Vagina (tissue), 2 donors: ENCODE measurements at regions not wholly inside any gene's neighbourhood (a gene's known extent, or its start where the extent isn't known, plus 50 kb on each side); places are given as distances from the start of the nearest gene placed in this dataset.

Source experiments
- DNase-seq, 2 donors: peaks; one replicate each; pipeline ENCODE4 v3.0.0-alpha.2; 2017; ENCODE audit errors: extremely low spot score in 2 of 2
- H3K27ac ChIP-seq: fragments of 200-600 bp; sonication (generic); one replicate; pipeline ENCODE4 v1.5.1; 2019
- H3K27me3 ChIP-seq: fragments of 200-600 bp; sonication (generic); one replicate; pipeline ENCODE4 v1.5.1; 2019
- H3K36me3 ChIP-seq, 2 donors: fragments of 200-600 bp; sonication (generic); one replicate each; pipeline ENCODE4 v1.5.1; 2017 to 2019
- H3K4me1 ChIP-seq: fragments of 200-600 bp; sonication (generic); one replicate; pipeline ENCODE4 v1.5.1; 2019
- H3K4me3 ChIP-seq, 2 donors: fragments of 200-600 bp; sonication (generic); 1 replicate in 1 of 2; 2 replicates in 1 of 2; pipeline ENCODE4 v1.5.1; 2016 to 2019
- H3K9me3 ChIP-seq: fragments of 200-600 bp; sonication (generic); one replicate; pipeline ENCODE4 v1.5.1; 2019
- CTCF ChIP-seq, 3 experiments: fragments of 450-650 bp in 2 of 3; fragments of 200-600 bp in 1 of 3; sonication (generic) in 1 of 3; IDR thresholded peaks; one replicate each; pipeline ENCODE4 v1.5.1; 2017 to 2019; ENCODE audit warnings: antibody characterized with exemption in 3 of 3, mild to moderate bottlenecking in 2 of 3, moderate library complexity in 2 of 3
- POLR2A ChIP-seq, 2 donors: fragments of 450-650 bp; IDR thresholded peaks; one replicate each; pipeline ENCODE4 v1.6.1; 2017; ENCODE audit warnings: antibody characterized with exemption in 2 of 2, mild to moderate bottlenecking in 2 of 2, moderate library complexity in 2 of 2
- POLR2AphosphoS5 ChIP-seq, 2 donors: sonication (generic); formaldehyde crosslinking; IDR thresholded peaks; one replicate each; pipeline ENCODE4 v1.9.0; 2017; ENCODE audit warnings: antibody characterized with exemption in 2 of 2, mild to moderate bottlenecking in 2 of 2, low read depth in 1 of 2; ENCODE audit not compliant: insufficient read depth in 1 of 2
- intact Hi-C: fragments of 100-400 bp; cut with DNase I; formaldehyde crosslinking; loops from one replicate; pipeline ENCODE4 v1.15.1; 2023

GRCh38 chr18:25962919-25963318, 127.5 kb downstream of the SS18 start:
- Histone ChIP-seq H3K9me3 (no peaks in the 10 kb centered on the region), H3K36me3 (no peaks in the 10 kb centered on the region), H3K27me3 (no peaks in the 10 kb centered on the region), H3K27ac (no peak overlapping the region), H3K4me1 (no peaks in the 10 kb centered on the region), H3K4me3 (no peak overlapping the region)
- no peak for TF ChIP-seq POLR2AphosphoS5 (IDR thresholded peaks at IDR 0.05; ENCODE audit: insufficient read depth in 1 of 2, low read depth in 1 of 2)
- TF ChIP-seq POLR2A (IDR thresholded peaks at IDR 0.05), result no peak
- TF ChIP-seq CTCF (IDR thresholded peaks at IDR 0.05), result no peak
- no peak for DNase-seq
- intact Hi-C loops, result no loop called here

GRCh38 chr18:25962176-25962575, 128.2 kb downstream of the SS18 start:
- intact Hi-C loops, result no loop called here
- Histone ChIP-seq H3K4me3 (no peak overlapping the region), H3K4me1 (no peaks in the 10 kb centered on the region), H3K27ac (no peak overlapping the region), H3K9me3 (no peaks in the 10 kb centered on the region), H3K27me3 (no peaks in the 10 kb centered on the region), H3K36me3 (no peaks in the 10 kb centered on the region)
- no peak for DNase-seq
- TF ChIP-seq CTCF (IDR thresholded peaks at IDR 0.05), result no peak
- TF ChIP-seq POLR2A (IDR thresholded peaks at IDR 0.05), result no peak
- TF ChIP-seq POLR2AphosphoS5 (IDR thresholded peaks at IDR 0.05; ENCODE audit: insufficient read depth in 1 of 2, low read depth in 1 of 2), result no peak

GRCh38 chr18:25957017-25957416, 133.4 kb downstream of the SS18 start:
- intact Hi-C loops, result no loop called here
- DNase-seq, result no peak
- no peak for TF ChIP-seq POLR2AphosphoS5 (IDR thresholded peaks at IDR 0.05; ENCODE audit: insufficient read depth in 1 of 2, low read depth in 1 of 2)
- TF ChIP-seq CTCF (IDR thresholded peaks at IDR 0.05), result no peak
- TF ChIP-seq POLR2A (IDR thresholded peaks at IDR 0.05), result no peak
- Histone ChIP-seq H3K4me3 (no peak overlapping the region), H3K27ac (no peak overlapping the region), H3K9me3 (no peaks in the 10 kb centered on the region), H3K36me3 (no peaks in the 10 kb centered on the region), H3K27me3 (no peaks in the 10 kb centered on the region), H3K4me1 (no peaks in the 10 kb centered on the region)

- intact Hi-C loops, result no loop called here
- no peak overlapping the region for H3K27ac ChIP-seq
- H3K4me3 ChIP-seq, result no peak overlapping the region
- no peak for DNase-seq
- no peaks in the 10 kb centered on the region for H3K27me3 ChIP-seq
- no peaks in the 10 kb centered on the region for H3K9me3 ChIP-seq
- no peaks in the 10 kb centered on the region for H3K36me3 ChIP-seq
- no peaks in the 10 kb centered on the region for H3K4me1 ChIP-seq
- no peak for TF ChIP-seq POLR2A (IDR thresholded peaks at IDR 0.05)
- TF ChIP-seq CTCF (IDR thresholded peaks at IDR 0.05), result no peak
- TF ChIP-seq POLR2AphosphoS5 (IDR thresholded peaks at IDR 0.05; ENCODE audit: insufficient read depth in 1 of 2, low read depth in 1 of 2), result no peak
These were observed 137.3 kb downstream of the SS18 start for GRCh38 chr18:25953111-25953510.

GRCh38 chr18:25950321-25950720, 140.1 kb downstream of the SS18 start:
- no peaks in the 10 kb centered on the region for H3K36me3 ChIP-seq
- H3K27ac ChIP-seq, result no peak overlapping the region
- H3K4me3 ChIP-seq, result no peak overlapping the region
- no peaks in the 10 kb centered on the region for H3K9me3 ChIP-seq
- DNase-seq, result no peak
- intact Hi-C loops, result no loop called here
- TF ChIP-seq POLR2A (IDR thresholded peaks at IDR 0.05) (no peak), POLR2AphosphoS5 (IDR thresholded peaks at IDR 0.05; ENCODE audit: insufficient read depth in 1 of 2, low read depth in 1 of 2) (no peak), CTCF (IDR thresholded peaks at IDR 0.05) (no peak)
- H3K4me1 ChIP-seq, result no peaks in the 10 kb centered on the region
- H3K27me3 ChIP-seq, result no peaks in the 10 kb centered on the region
